ENCODE measurements at regions not wholly inside any gene's neighbourhood (a gene's known extent, or its start where the extent isn't known, plus 50 kb on each side); places are given as distances from the start of the nearest gene placed in this dataset.

GRCh38 chr2:187098154-187098553 lies 249.2 kb upstream of the ZSWIM2 start:
- no peak for ATAC-seq
- ChIA-PET POLR2A (no interaction called here), CTCF (ENCODE audit: low intra/inter-chr PET ratio) (no interaction called here)
- Histone ChIP-seq H3K4me3 (no peak overlapping the region), H2AFZ (ENCODE audit: low read depth, low read length) (no peak overlapping the region), H3K9ac (ENCODE audit: insufficient read depth in 1 of 2, low read depth in 2 of 2, low read length in 2 of 2) (no peak overlapping the region), H3K4me2 (ENCODE audit: insufficient read depth, low read length) (no peak overlapping the region), H3K9me3 (replicated peaks; ENCODE audit: control insufficient read depth, insufficient read depth, low read depth, low read length) (no peaks in the 10 kb centered on the region), H4K20me1 (replicated peaks; ENCODE audit: control insufficient read depth, insufficient read depth, low read length) (no peaks in the 10 kb centered on the region), H3K4me1 (replicated peaks in 1 of 2; ENCODE audit: control insufficient read depth in 2 of 2, insufficient read depth in 2 of 2, low read length in 2 of 2) (no peaks in the 10 kb centered on the region), H3K9me1 (ENCODE audit: control insufficient read depth, insufficient read depth, low read length) (no peaks in the 10 kb centered on the region), H3K27me3 (ENCODE audit: control insufficient read depth in 2 of 2, insufficient read depth in 2 of 2, low read length in 2 of 2) (no peaks in the 10 kb centered on the region), H3K36me3 (ENCODE audit: control insufficient read depth, insufficient read depth, low read length) (no peaks in the 10 kb centered on the region), H3K27ac (ENCODE audit: extremely low read depth, low read depth, low read length) (no peak overlapping the region), H3K79me2 (ENCODE audit: control insufficient read depth, insufficient read depth, low read length) (no peaks in the 10 kb centered on the region)
- FAIRE-seq: no peak
- in situ Hi-C loops (cut with MboI): no loop called here
- no peak for DNase-seq (ENCODE audit: extremely low read depth in 1 of 4, low spot score in 3 of 4)
- intact Hi-C loops (cut with micrococcal nuclease): no loop called here
- 5% methylated on average over 1 of the region's 1 CpG for WGBS (ENCODE audit: insufficient coverage, low coverage, missing lambda C conversion rate)
- BruUV-seq (replicated peaks): no TSS peak
- TF ChIP-seq HDAC6 (IDR thresholded peaks at IDR 0.05; ENCODE audit: low read depth, low read length) (no peak), SREBF1 (IDR thresholded peaks at IDR 0.05; ENCODE audit: borderline replicate concordance, low read depth, low read length) (no peak), CCNT2 (IDR thresholded peaks at IDR 0.05; ENCODE audit: borderline replicate concordance, extremely low read depth, insufficient read length, low read depth, low read length) (no peak), CHD4 (IDR thresholded peaks at IDR 0.05; ENCODE audit: insufficient read depth, insufficient replicate concordance, low read depth, low read length, poor library complexity, severe bottlenecking) (no peak), CLOCK (CRISPR knock-in tag; IDR thresholded peaks at IDR 0.05; ENCODE audit: borderline replicate concordance) (no peak), PPARD (CRISPR knock-in tag; IDR thresholded peaks at IDR 0.05) (no peak), CHCHD3 (CRISPR knock-in tag; IDR thresholded peaks at IDR 0.05) (no peak), EWSR1 (IDR thresholded peaks at IDR 0.05; ENCODE audit: borderline replicate concordance, low read depth, partially characterized antibody) (no peak), SRF (CRISPR knock-in tag; IDR thresholded peaks at IDR 0.05) (no peak), NCOA4 (IDR thresholded peaks at IDR 0.05; ENCODE audit: partially characterized antibody) (no peak), ZNF431 (CRISPR knock-in tag; IDR thresholded peaks at IDR 0.05) (no peak), ZNF175 (CRISPR knock-in tag; IDR thresholded peaks at IDR 0.05; ENCODE audit: low read depth) (no peak), ATF6 (CRISPR knock-in tag; IDR thresholded peaks at IDR 0.05) (no peak)

Measured in K562 (cell line).